ENCODE measurements at regions not wholly inside any gene's neighbourhood (a gene's known extent, or its start where the extent isn't known, plus 50 kb on each side); places are given as distances from the start of the nearest gene placed in this dataset.

DNA sequence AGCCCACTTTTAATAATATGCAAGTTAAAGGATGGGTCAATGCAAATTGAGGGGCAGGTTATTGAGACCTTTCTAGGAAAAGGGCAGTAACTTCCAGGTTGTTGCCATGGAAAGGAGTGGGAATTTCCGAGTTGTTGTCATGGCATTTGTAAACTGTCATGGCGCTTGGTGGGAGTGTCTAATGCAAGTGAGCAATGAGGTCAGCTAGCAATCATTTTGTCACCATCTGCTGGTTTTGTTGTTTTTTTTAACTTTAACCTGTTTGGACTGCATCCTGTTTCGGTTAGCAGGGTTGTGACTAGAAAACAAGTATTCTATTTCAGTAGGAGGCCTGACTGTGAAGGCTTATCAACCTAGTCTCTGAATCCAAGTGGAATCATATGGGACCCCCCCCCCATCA is 85.8 kb upstream of the TSPAN11 start:
- no peaks in the 10 kb centered on the region for H3K27me3 ChIP-seq
- intact Hi-C loops (cut with DNase I), result loop anchor here (10.0 kb wide), 1 partner anchor 434 kb away; no protein-coding TSS in a partner anchor
- no peak overlapping the region for H3K4me3 ChIP-seq
- no peak overlapping the region for H3K27ac ChIP-seq
- no peaks in the 10 kb centered on the region for H3K4me1 ChIP-seq
- H3K36me3 ChIP-seq, result no peaks in the 10 kb centered on the region
- TF ChIP-seq POLR2AphosphoS5 (IDR thresholded peaks at IDR 0.05; ENCODE audit: insufficient read depth in 1 of 2, low read depth in 1 of 2), result no peak
- TF ChIP-seq CTCF (IDR thresholded peaks at IDR 0.05), result no peak
- no peak for TF ChIP-seq POLR2A (IDR thresholded peaks at IDR 0.05)
- DNase-seq (ENCODE audit: extremely low spot score in 2 of 2), result no peak
- H3K9me3 ChIP-seq, result no peaks in the 10 kb centered on the region

GRCh38 chr12:30839643-30840220 is 85.0 kb upstream of the CAPRIN2 start:
- Histone ChIP-seq H3K4me1 (no peaks in the 10 kb centered on the region), H3K9me3 (no peaks in the 10 kb centered on the region), H3K36me3 (no peaks in the 10 kb centered on the region), H3K27me3 (no peaks in the 10 kb centered on the region), H3K27ac (no peak overlapping the region), H3K4me3 (no peak overlapping the region)
- DNase-seq (ENCODE audit: extremely low spot score in 2 of 2), result no peak
- intact Hi-C loops (cut with DNase I), result loop anchor here (10.0 kb wide), 1 partner anchor 435 kb away; no protein-coding TSS in a partner anchor
- TF ChIP-seq CTCF (IDR thresholded peaks at IDR 0.05) (no peak), POLR2A (IDR thresholded peaks at IDR 0.05) (no peak), POLR2AphosphoS5 (IDR thresholded peaks at IDR 0.05; ENCODE audit: insufficient read depth in 1 of 2, low read depth in 1 of 2) (no peak)

DNA sequence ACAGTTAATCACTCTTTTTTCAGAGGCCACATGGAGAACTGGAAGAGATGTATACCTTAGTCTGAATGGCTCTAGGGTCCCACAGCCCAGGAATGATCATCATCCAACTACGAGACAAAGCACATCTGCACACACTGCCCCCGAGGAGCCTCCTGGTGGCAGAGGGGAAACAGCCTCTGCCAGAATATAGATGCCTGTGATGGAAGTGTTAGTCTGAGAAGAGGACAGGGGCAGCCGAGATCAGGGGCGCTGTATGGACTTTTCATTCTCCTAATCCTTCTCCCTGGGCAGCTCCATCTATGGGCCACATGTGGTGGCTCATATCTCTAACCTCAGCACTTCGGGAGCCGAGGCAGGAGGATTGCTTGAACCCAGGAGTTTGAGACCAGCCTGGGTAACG is 82.8 kb upstream of the CAPRIN2 start:
- intact Hi-C loops (cut with DNase I), result no loop called here
- Histone ChIP-seq H3K9me3 (no peaks in the 10 kb centered on the region), H3K27me3 (no peaks in the 10 kb centered on the region), H3K4me3 (no peak overlapping the region), H3K27ac (no peak overlapping the region), H3K36me3 (no peaks in the 10 kb centered on the region), H3K4me1 (no peaks in the 10 kb centered on the region)
- peak in 1 of 2 donors; percentile 67 for DNase-seq (ENCODE audit: extremely low spot score in 2 of 2)
- TF ChIP-seq POLR2A (IDR thresholded peaks at IDR 0.05), result no peak
- no peak for TF ChIP-seq CTCF (IDR thresholded peaks at IDR 0.05)
- no peak for TF ChIP-seq POLR2AphosphoS5 (IDR thresholded peaks at IDR 0.05; ENCODE audit: insufficient read depth in 1 of 2, low read depth in 1 of 2)

DNA sequence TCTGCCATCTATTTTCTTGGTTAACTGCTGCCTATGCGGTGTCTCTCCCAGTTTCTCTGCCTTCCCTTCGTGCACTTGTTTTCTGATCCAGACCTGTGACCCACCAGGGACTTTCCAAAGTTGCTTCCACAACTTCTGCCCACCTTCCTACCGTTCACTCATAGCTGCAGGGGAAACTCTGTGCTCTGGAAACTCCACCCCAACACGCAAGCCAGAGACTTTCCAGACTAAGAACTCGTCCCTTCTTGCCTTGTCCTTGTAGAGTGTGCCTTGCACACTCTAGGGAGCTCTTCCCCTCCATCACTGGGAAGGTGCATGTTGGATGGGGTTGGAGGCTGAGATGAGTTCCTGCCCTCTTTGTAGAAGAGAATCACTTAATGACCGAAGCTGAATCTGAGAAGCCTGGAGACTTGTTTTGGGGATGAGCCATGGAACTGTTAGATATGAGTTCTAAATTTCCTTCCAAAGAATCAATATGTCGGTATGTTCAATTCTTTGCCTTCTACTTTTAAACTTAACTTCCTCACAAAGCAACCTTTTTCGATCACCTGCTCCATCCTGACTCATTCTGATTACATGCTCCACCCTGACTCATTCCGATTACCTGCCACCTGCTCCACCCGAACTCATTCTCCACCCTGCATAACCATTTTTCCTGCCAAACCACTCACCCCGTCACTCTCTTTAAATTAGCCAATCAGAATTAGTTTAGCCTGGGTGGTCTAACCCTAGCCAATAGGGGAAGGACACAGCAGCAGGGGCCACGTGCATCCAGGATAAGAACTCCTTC is 82.1 kb upstream of the CAPRIN2 start:
- H3K36me3 ChIP-seq, result no peaks in the 10 kb centered on the region
- peak in 1 of 2 donors; percentile 76 for DNase-seq (ENCODE audit: extremely low spot score in 2 of 2)
- H3K4me1 ChIP-seq, result no peaks in the 10 kb centered on the region
- H3K27ac ChIP-seq, result no peak overlapping the region
- intact Hi-C loops (cut with DNase I), result no loop called here
- H3K4me3 ChIP-seq, result no peak overlapping the region
- no peaks in the 10 kb centered on the region for H3K9me3 ChIP-seq
- no peaks in the 10 kb centered on the region for H3K27me3 ChIP-seq
- TF ChIP-seq POLR2A (IDR thresholded peaks at IDR 0.05), result no peak
- TF ChIP-seq CTCF (IDR thresholded peaks at IDR 0.05), result no peak
- no peak for TF ChIP-seq POLR2AphosphoS5 (IDR thresholded peaks at IDR 0.05; ENCODE audit: insufficient read depth in 1 of 2, low read depth in 1 of 2)

- no peak overlapping the region for H3K4me3 ChIP-seq
- DNase-seq (ENCODE audit: extremely low spot score in 2 of 2), result no peak
- no peaks in the 10 kb centered on the region for H3K27me3 ChIP-seq
- no peaks in the 10 kb centered on the region for H3K4me1 ChIP-seq
- H3K36me3 ChIP-seq, result no peaks in the 10 kb centered on the region
- intact Hi-C loops (cut with DNase I), result no loop called here
- H3K27ac ChIP-seq, result no peak overlapping the region
- TF ChIP-seq CTCF (IDR thresholded peaks at IDR 0.05) (no peak), POLR2A (IDR thresholded peaks at IDR 0.05) (no peak), POLR2AphosphoS5 (IDR thresholded peaks at IDR 0.05; ENCODE audit: insufficient read depth in 1 of 2, low read depth in 1 of 2) (no peak)
- no peaks in the 10 kb centered on the region for H3K9me3 ChIP-seq
Measured at GRCh38 chr12:30835216-30835615, 80.5 kb upstream of the CAPRIN2 start.
